PC-9 (cell line): ENCODE measurements at regions not wholly inside any gene's neighbourhood (a gene's known extent, or its start where the extent isn't known, plus 50 kb on each side); places are given as distances from the start of the nearest gene placed in this dataset.

ENCODE experiments used
- EZH2 ChIP-seq: fragments of 200-600 bp; sonication (generic); IDR thresholded peaks from 2 replicates; pipeline ENCODE4 v1.8.0; 2017; ENCODE audit warnings: antibody characterized with exemption, low read depth
- TF ChIP-seq, protein P1 (sequence below): fragments of 200-600 bp; sonication (generic); conservative IDR thresholded peaks from 2 replicates; pipeline ENCODE4 v1.6.1; 2017; ENCODE audit warnings: mixed run types, antibody characterized with exemption, mild to moderate bottlenecking, moderate library complexity

DNA sequence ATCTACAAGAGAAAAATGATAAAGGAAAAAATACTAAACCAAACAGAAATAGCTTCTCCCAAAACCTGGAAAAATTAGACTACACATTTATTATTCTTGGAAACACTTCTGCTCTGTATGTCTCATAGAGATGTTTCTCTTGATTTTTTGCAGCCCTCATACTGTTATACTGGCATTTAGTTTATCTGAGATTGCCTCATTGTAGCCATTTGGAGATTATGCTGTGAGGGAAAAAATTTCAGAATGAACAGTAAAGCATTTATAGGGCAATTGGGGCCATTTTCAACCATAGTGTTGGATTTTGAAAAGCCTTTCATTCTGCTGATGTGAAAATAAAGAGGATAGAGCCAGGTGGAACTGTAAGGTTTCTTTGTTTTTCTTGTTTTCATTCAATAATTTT lies 441.8 kb upstream of the RIOK2 start:
- TF ChIP-seq, protein P1, sequence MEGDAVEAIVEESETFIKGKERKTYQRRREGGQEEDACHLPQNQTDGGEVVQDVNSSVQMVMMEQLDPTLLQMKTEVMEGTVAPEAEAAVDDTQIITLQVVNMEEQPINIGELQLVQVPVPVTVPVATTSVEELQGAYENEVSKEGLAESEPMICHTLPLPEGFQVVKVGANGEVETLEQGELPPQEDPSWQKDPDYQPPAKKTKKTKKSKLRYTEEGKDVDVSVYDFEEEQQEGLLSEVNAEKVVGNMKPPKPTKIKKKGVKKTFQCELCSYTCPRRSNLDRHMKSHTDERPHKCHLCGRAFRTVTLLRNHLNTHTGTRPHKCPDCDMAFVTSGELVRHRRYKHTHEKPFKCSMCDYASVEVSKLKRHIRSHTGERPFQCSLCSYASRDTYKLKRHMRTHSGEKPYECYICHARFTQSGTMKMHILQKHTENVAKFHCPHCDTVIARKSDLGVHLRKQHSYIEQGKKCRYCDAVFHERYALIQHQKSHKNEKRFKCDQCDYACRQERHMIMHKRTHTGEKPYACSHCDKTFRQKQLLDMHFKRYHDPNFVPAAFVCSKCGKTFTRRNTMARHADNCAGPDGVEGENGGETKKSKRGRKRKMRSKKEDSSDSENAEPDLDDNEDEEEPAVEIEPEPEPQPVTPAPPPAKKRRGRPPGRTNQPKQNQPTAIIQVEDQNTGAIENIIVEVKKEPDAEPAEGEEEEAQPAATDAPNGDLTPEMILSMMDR, result no peak
- no peak for TF ChIP-seq EZH2
